H1 (cell line): ENCODE measurements at regions not wholly inside any gene's neighbourhood (a gene's known extent, or its start where the extent isn't known, plus 50 kb on each side); places are given as distances from the start of the nearest gene placed in this dataset.

ENCODE experiments used
- CTCF ChIP-seq, 3 experiments: IDR thresholded peaks; 1 replicate in 2 of 3; 2 replicates in 1 of 3; pipeline versions ENCODE4 v1.5.1 to v1.6.1; 2011; ENCODE audit warnings: low read length in 3 of 3, mild to moderate bottlenecking in 3 of 3, inconsistent platforms in 2 of 3, low read depth in 1 of 3, moderate library complexity in 1 of 3; ENCODE audit not compliant: insufficient read depth in 1 of 3; ENCODE audit errors: control extremely low read depth in 1 of 3
- FOSL1 ChIP-seq: IDR thresholded peaks from 2 replicates; pipeline ENCODE4 v1.6.1; 2011; ENCODE audit warnings: mild to moderate bottlenecking, low read depth, low read length, moderate library complexity; ENCODE audit not compliant: insufficient read depth
- NRF1 ChIP-seq: IDR thresholded peaks from 2 replicates; pipeline ENCODE4 v1.6.1; 2011; ENCODE audit warnings: mild to moderate bottlenecking, low read depth, low read length, improper control_type of control experiment
- YY1 ChIP-seq: IDR thresholded peaks from 2 replicates; pipeline ENCODE4 v1.6.1; 2011; ENCODE audit warnings: low read depth, mild to moderate bottlenecking, low read length

- TF ChIP-seq FOSL1: no peak
- TF ChIP-seq NRF1: no peak
- TF ChIP-seq YY1: no peak
- no peak for TF ChIP-seq CTCF (IDR thresholded peaks at IDR 0.05; ENCODE audit: control extremely low read depth in 1 of 3, insufficient read depth in 1 of 3, low read depth in 1 of 3, low read length in 3 of 3)
These were observed 113.3 kb upstream of the LPCAT1 start for GRCh38 chr5:1636981-1637638.
